Gastroesophageal sphincter (tissue), 4 donors: ENCODE measurements at regions not wholly inside any gene's neighbourhood (a gene's known extent, or its start where the extent isn't known, plus 50 kb on each side); places are given as distances from the start of the nearest gene placed in this dataset.

Source experiments
- ATAC-seq: fragments of 150-250 bp; one replicate; pipeline ENCODE4 v1.9.1; 2016; ENCODE audit warnings: mild to moderate bottlenecking, moderate library complexity
- H3K27ac ChIP-seq, 4 donors: fragments of 200-600 bp; sonication (generic) in 3 of 4; 1 replicate in 3 of 4; 2 replicates in 1 of 4; pipeline ENCODE4 v1.5.1; 2016 to 2019
- H3K27me3 ChIP-seq: fragments of 200-600 bp; sonication (generic); one replicate; pipeline ENCODE4 v1.5.1; 2019
- H3K36me3 ChIP-seq, 2 donors: fragments of 200-600 bp; sonication (generic); one replicate each; pipeline ENCODE4 v1.5.1; 2019; ENCODE audit warnings: control low read depth in 1 of 2
- H3K4me1 ChIP-seq, 3 donors: fragments of 200-600 bp; sonication (generic); 1 replicate in 2 of 3; 2 replicates in 1 of 3; pipeline ENCODE4 v1.5.1; 2016 to 2019; ENCODE audit warnings: control low read depth in 2 of 3
- H3K4me3 ChIP-seq, 2 donors: fragments of 200-600 bp; sonication (generic); one replicate each; pipeline ENCODE4 v1.5.1; 2019; ENCODE audit warnings: mild to moderate bottlenecking in 1 of 2, moderate library complexity in 1 of 2
- H3K9me3 ChIP-seq, 3 donors: fragments of 200-600 bp; sonication (generic); one replicate each; pipeline ENCODE4 v1.5.1; 2017 to 2019; ENCODE audit warnings: control low read depth in 2 of 3
- EP300 ChIP-seq: sonication (generic); formaldehyde crosslinking; IDR thresholded peaks from one replicate; pipeline ENCODE4 v1.6.1; 2017; ENCODE audit warnings: antibody characterized with exemption, mild to moderate bottlenecking
- POLR2A ChIP-seq, 2 donors: fragments of 450-650 bp; IDR thresholded peaks; one replicate each; pipeline ENCODE4 v1.6.1; 2017; ENCODE audit warnings: antibody characterized with exemption in 2 of 2, mild to moderate bottlenecking in 2 of 2, moderate library complexity in 1 of 2
- POLR2AphosphoS5 ChIP-seq: sonication (generic); formaldehyde crosslinking; IDR thresholded peaks from one replicate; pipeline ENCODE4 v1.6.1; 2017; ENCODE audit warnings: antibody characterized with exemption
- WGBS, 2 donors: methylation state at CpG; one replicate each; pipeline ENCODE4 v1.1.5; 2018; ENCODE audit warnings: low coverage in 1 of 2; 5-methylcytosine and 5-hydroxymethylcytosine counted together
- TF ChIP-seq, protein P1 (sequence below), 4 experiments: fragments of 200-600 bp in 2 of 4; fragments of 450-650 bp in 2 of 4; sonication (generic) in 1 of 4; IDR thresholded peaks; one replicate each; pipeline ENCODE4 v1.5.1; 2017 to 2019; ENCODE audit warnings: antibody characterized with exemption in 4 of 4, mild to moderate bottlenecking in 2 of 4, moderate library complexity in 2 of 4

DNA sequence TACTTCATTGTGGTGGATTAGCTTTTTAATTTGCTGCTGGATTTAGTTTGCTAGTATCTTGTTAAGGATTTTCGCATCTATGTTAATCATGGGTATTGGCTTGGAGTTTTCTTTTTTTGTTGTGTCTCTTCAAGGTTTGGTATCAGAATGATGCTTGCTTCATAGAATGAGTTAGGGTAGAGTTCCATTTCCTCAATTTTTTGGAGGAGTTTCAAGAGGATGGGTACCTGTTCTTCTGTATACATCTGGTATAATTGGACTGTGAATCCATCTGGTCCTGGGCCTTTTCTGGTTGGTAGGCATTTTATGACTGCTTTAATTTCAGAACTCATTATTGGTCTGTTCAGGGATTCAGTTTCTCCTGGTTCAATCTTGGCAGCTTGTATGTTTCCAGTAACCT, 335.6 kb downstream of the EDEM1 start:
- Histone ChIP-seq H3K9me3 (peaks cover 0 to 3% (median 0%) of the 10 kb centered on the region in 3 donors), H3K4me1 (no peaks in the 10 kb centered on the region), H3K4me3 (no peak overlapping the region), H3K27ac (no peak overlapping the region), H3K36me3 (no peaks in the 10 kb centered on the region), H3K27me3 (no peaks in the 10 kb centered on the region)
- TF ChIP-seq POLR2AphosphoS5 (no peak), POLR2A (IDR thresholded peaks at IDR 0.05) (no peak), EP300 (no peak)
- TF ChIP-seq, protein P1, sequence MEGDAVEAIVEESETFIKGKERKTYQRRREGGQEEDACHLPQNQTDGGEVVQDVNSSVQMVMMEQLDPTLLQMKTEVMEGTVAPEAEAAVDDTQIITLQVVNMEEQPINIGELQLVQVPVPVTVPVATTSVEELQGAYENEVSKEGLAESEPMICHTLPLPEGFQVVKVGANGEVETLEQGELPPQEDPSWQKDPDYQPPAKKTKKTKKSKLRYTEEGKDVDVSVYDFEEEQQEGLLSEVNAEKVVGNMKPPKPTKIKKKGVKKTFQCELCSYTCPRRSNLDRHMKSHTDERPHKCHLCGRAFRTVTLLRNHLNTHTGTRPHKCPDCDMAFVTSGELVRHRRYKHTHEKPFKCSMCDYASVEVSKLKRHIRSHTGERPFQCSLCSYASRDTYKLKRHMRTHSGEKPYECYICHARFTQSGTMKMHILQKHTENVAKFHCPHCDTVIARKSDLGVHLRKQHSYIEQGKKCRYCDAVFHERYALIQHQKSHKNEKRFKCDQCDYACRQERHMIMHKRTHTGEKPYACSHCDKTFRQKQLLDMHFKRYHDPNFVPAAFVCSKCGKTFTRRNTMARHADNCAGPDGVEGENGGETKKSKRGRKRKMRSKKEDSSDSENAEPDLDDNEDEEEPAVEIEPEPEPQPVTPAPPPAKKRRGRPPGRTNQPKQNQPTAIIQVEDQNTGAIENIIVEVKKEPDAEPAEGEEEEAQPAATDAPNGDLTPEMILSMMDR (IDR thresholded peaks at IDR 0.05), result no peak
- 100% methylated on average over 1 of the region's 1 CpG for WGBS, 2 donors
- no peak for ATAC-seq

DNA sequence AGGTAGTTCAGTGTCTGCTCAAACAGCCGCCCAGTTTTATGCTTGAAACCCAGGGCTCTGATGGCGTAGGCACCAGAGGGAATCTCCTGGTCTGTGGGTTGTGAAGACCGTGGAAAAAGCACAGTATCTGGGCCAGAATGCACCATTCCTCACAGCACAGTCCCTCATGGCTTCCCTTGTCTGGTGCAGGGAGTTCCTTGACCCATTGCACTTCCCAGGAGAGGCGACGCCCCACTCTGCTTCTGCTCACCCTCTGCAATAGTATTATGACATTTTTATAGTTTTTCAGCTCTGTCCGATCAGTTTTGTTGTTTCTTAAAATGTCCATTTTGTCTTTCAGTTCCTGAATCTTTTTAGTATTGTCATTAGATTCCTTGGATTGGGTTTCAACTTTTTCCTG, 343.5 kb downstream of the EDEM1 start:
- Histone ChIP-seq H3K4me3 (no peak overlapping the region), H3K27me3 (peaks cover 19% of the 10 kb centered on the region), H3K4me1 (no peaks in the 10 kb centered on the region), H3K9me3 (peaks cover 0 to 7% (median 0%) of the 10 kb centered on the region in 3 donors), H3K36me3 (no peaks in the 10 kb centered on the region), H3K27ac (no peak overlapping the region)
- no peak for ATAC-seq
- 83 to 90% methylated on average over 3 of the region's 6 CpGs for WGBS, 2 donors
- no peak for TF ChIP-seq POLR2AphosphoS5
- TF ChIP-seq EP300, result no peak
- TF ChIP-seq, protein P1 (IDR thresholded peaks at IDR 0.05), result no peak
- no peak for TF ChIP-seq POLR2A (IDR thresholded peaks at IDR 0.05)

DNA sequence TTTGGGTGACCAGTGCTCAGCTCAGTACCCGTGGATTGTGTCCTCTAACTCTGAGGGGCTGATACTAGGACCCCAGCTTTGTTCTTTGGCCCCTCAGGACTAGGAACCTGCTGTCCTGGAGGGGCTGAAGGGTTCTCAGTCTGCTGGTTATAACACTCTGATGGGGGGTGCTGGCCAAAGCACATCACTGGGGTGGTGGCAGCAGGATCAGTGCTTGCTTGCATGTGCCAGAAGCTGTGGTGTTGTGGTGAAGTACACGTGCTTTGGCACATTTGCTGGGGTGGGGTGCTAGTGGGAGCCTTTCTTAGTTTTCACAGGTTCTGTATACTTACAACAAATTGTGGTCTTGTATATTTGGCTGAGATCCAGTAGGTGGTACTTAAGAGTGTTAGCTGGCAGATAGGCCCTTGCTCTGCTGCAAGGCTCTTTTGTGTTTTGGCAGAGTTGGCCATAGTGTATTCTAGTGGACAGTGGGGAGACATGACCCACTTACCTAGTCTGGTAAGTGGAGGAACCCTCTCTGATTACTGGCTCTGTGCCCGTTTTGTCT, 344.3 kb downstream of the EDEM1 start:
- Histone ChIP-seq H3K27ac (no peak overlapping the region), H3K4me3 (no peak overlapping the region), H3K27me3 (peaks cover 19% of the 10 kb centered on the region), H3K9me3 (peaks cover 0 to 7% (median 0%) of the 10 kb centered on the region in 3 donors), H3K36me3 (no peaks in the 10 kb centered on the region), H3K4me1 (no peaks in the 10 kb centered on the region)
- TF ChIP-seq, protein P1 (IDR thresholded peaks at IDR 0.05), result no peak
- TF ChIP-seq POLR2A (IDR thresholded peaks at IDR 0.05) (no peak), POLR2AphosphoS5 (no peak), EP300 (no peak)
- no peak for ATAC-seq
- 100% methylated on average over 1 of the region's 3 CpGs; no CpG with 5 or more reads in 1 of the 2 donors for WGBS, 2 donors

DNA sequence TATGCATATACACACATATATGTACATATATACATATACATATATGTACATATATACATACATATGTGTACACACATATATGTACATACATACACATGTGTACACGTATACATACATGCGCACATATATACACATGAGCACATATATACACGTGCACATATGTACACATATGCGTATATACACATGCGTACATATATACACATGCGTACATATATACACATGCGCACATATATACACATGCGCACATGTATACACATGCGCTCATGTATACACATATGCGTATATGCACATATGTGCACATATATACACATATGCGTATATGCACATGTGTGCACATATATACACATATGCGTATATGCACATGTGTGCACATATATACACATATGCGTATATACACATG, 353.0 kb downstream of the EDEM1 start:
- TF ChIP-seq POLR2A (IDR thresholded peaks at IDR 0.05) (no peak), POLR2AphosphoS5 (no peak)
- TF ChIP-seq, protein P1 (IDR thresholded peaks at IDR 0.05), result no peak
- Histone ChIP-seq H3K36me3 (no peaks in the 10 kb centered on the region), H3K27me3 (no peaks in the 10 kb centered on the region), H3K4me3 (no peak overlapping the region), H3K9me3 (peaks cover 0 to 16% (median 0%) of the 10 kb centered on the region in 3 donors), H3K27ac (no peak overlapping the region), H3K4me1 (no peaks in the 10 kb centered on the region)
- WGBS, 2 donors, result 89 to 95% methylated on average over 13 of the region's 13 CpGs
- no peak for ATAC-seq

GRCh38 chr3:5542472-5542871, 355.0 kb downstream of the EDEM1 start:
- TF ChIP-seq, protein P1 (IDR thresholded peaks at IDR 0.05), result no peak
- TF ChIP-seq EP300, result no peak
- no peak for TF ChIP-seq POLR2AphosphoS5
- TF ChIP-seq POLR2A (IDR thresholded peaks at IDR 0.05), result no peak
- 46 to 82% methylated on average over 2 of the region's 2 CpGs for WGBS, 2 donors
- no peak for ATAC-seq
- Histone ChIP-seq H3K4me1 (no peaks in the 10 kb centered on the region), H3K9me3 (peaks cover 0 to 28% (median 0%) of the 10 kb centered on the region in 3 donors), H3K27me3 (no peaks in the 10 kb centered on the region), H3K36me3 (no peaks in the 10 kb centered on the region), H3K27ac (no peak overlapping the region), H3K4me3 (no peak overlapping the region)
